Activated T-cell treated with anti-CD3 and anti-CD28 coated beads, Interleukin-2, amount 50 U/mL, for 24 hours (primary cell): ENCODE measurements at regions not wholly inside any gene's neighbourhood (a gene's known extent, or its start where the extent isn't known, plus 50 kb on each side); places are given as distances from the start of the nearest gene placed in this dataset.
"Not testable (repeated sequence)": the region's sequence is repeated elsewhere in the genome, so short reads cannot be mapped to it uniquely, and the experiment has no call there.

Source experiments
- DNase-seq: peaks from one replicate; pipeline ENCODE4 v3.0.0-alpha.2; 2020
- H3K27ac Mint-ChIP-seq: 2 replicates; pipeline ENCODE4 v1.8.0; 2020; ENCODE audit warnings: mild to moderate bottlenecking, mixed read lengths
- H3K27me3 Mint-ChIP-seq: 2 replicates; pipeline ENCODE4 v1.8.0; 2020; ENCODE audit warnings: mixed read lengths
- H3K36me3 Mint-ChIP-seq: 2 replicates; pipeline ENCODE4 v1.8.0; 2020; ENCODE audit warnings: low read depth, mixed read lengths
- H3K4me1 Mint-ChIP-seq: 2 replicates; pipeline ENCODE4 v1.8.0; 2020; ENCODE audit warnings: low read depth, mixed read lengths
- H3K4me3 Mint-ChIP-seq: 2 replicates; pipeline ENCODE4 v1.8.0; 2020; ENCODE audit warnings: mild to moderate bottlenecking, moderate library complexity, mixed read lengths
- H3K9me3 Mint-ChIP-seq: 2 replicates; pipeline ENCODE4 v1.8.0; 2020; ENCODE audit warnings: mixed read lengths

GRCh38 chr11:44468345-44468988 lies 97.0 kb upstream of the CD82 start:
- no peak for DNase-seq
- H3K27me3 Mint-ChIP-seq: peaks cover 24% of the 10 kb centered on the region
- H3K4me1 Mint-ChIP-seq: no peaks in the 10 kb centered on the region
- H3K9me3 Mint-ChIP-seq: peaks cover 7% of the 10 kb centered on the region
- no peak overlapping the region for H3K27ac Mint-ChIP-seq
- no peaks in the 10 kb centered on the region for H3K36me3 Mint-ChIP-seq
- H3K4me3 Mint-ChIP-seq: no peak overlapping the region

GRCh38 chr11:44469412-44469811 lies 96.1 kb upstream of the CD82 start:
- no peak overlapping the region for H3K4me3 Mint-ChIP-seq
- DNase-seq: no peak
- H3K36me3 Mint-ChIP-seq: no peaks in the 10 kb centered on the region
- H3K27me3 Mint-ChIP-seq: peaks cover 24% of the 10 kb centered on the region
- H3K27ac Mint-ChIP-seq: no peak overlapping the region
- no peaks in the 10 kb centered on the region for H3K4me1 Mint-ChIP-seq
- H3K9me3 Mint-ChIP-seq: peaks cover 7% of the 10 kb centered on the region

GRCh38 chr11:44470854-44471253 lies 94.6 kb upstream of the CD82 start:
- Mint-ChIP-seq H3K36me3 (no peaks in the 10 kb centered on the region), H3K9me3 (no peaks in the 10 kb centered on the region), H3K27me3 (peaks cover 37% of the 10 kb centered on the region), H3K4me1 (no peaks in the 10 kb centered on the region), H3K27ac (no peak overlapping the region), H3K4me3 (no peak overlapping the region)
- no peak for DNase-seq

GRCh38 chr11:44471603-44472002 lies 93.9 kb upstream of the CD82 start:
- H3K27me3 Mint-ChIP-seq: peaks cover 42% of the 10 kb centered on the region

GRCh38 chr11:44472916-44473315 lies 92.5 kb upstream of the CD82 start:
- Mint-ChIP-seq H3K36me3 (no peaks in the 10 kb centered on the region), H3K4me1 (no peaks in the 10 kb centered on the region), H3K4me3 (no peak overlapping the region), H3K9me3 (no peaks in the 10 kb centered on the region), H3K27me3 (peaks cover 41% of the 10 kb centered on the region), H3K27ac (no peak overlapping the region)
- DNase-seq: no peak

More at GRCh38 chr11:44471603-44472002, 93.9 kb upstream of the CD82 start:
- Mint-ChIP-seq H3K27ac (no peak overlapping the region), H3K4me1 (no peaks in the 10 kb centered on the region), H3K4me3 (no peak overlapping the region), H3K36me3 (no peaks in the 10 kb centered on the region), H3K9me3 (no peaks in the 10 kb centered on the region)
- DNase-seq: no peak

GRCh38 chr11:44474702-44475101 lies 90.8 kb upstream of the CD82 start:
- no peak for DNase-seq
- Mint-ChIP-seq H3K4me3 (no peak overlapping the region), H3K36me3 (no peaks in the 10 kb centered on the region), H3K4me1 (no peaks in the 10 kb centered on the region), H3K27ac (no peak overlapping the region), H3K27me3 (peaks cover 36% of the 10 kb centered on the region), H3K9me3 (no peaks in the 10 kb centered on the region)

- H3K4me3 Mint-ChIP-seq: no peak overlapping the region
- no peak overlapping the region for H3K27ac Mint-ChIP-seq
- H3K4me1 Mint-ChIP-seq: no peaks in the 10 kb centered on the region
- DNase-seq: no peak
- H3K36me3 Mint-ChIP-seq: no peaks in the 10 kb centered on the region
- no peaks in the 10 kb centered on the region for H3K9me3 Mint-ChIP-seq
- H3K27me3 Mint-ChIP-seq: peaks cover 31% of the 10 kb centered on the region
Measured at GRCh38 chr11:44475114-44475686, 90.3 kb upstream of the CD82 start.

- not testable (repeated sequence) for H3K4me3 Mint-ChIP-seq, DNase-seq, H3K27ac Mint-ChIP-seq, H3K36me3 Mint-ChIP-seq, H3K9me3 Mint-ChIP-seq, H3K27me3 Mint-ChIP-seq, H3K4me1 Mint-ChIP-seq
Measured at GRCh38 chr11:44482338-44482737, 83.1 kb upstream of the CD82 start.

- Mint-ChIP-seq H3K4me1 (no peaks in the 10 kb centered on the region), H3K4me3 (no peak overlapping the region), H3K27ac (no peak overlapping the region), H3K27me3 (no peaks in the 10 kb centered on the region), H3K36me3 (no peaks in the 10 kb centered on the region), H3K9me3 (peaks cover 8% of the 10 kb centered on the region)
- DNase-seq: no peak
Measured at GRCh38 chr11:44483919-44484610, 81.4 kb upstream of the CD82 start.

GRCh38 chr11:44488165-44488965 lies 77.1 kb upstream of the CD82 start:
- H3K9me3 Mint-ChIP-seq: peaks cover 8% of the 10 kb centered on the region
- no peak overlapping the region for H3K4me3 Mint-ChIP-seq
- H3K4me1 Mint-ChIP-seq: no peaks in the 10 kb centered on the region
- no peak overlapping the region for H3K27ac Mint-ChIP-seq
- DNase-seq: no peak
- H3K27me3 Mint-ChIP-seq: no peaks in the 10 kb centered on the region
- H3K36me3 Mint-ChIP-seq: no peaks in the 10 kb centered on the region

GRCh38 chr11:44493383-44493782 lies 72.1 kb upstream of the CD82 start:
- Mint-ChIP-seq H3K4me1 (no peaks in the 10 kb centered on the region), H3K27me3 (peaks cover 7% of the 10 kb centered on the region), H3K27ac (no peak overlapping the region), H3K4me3 (no peak overlapping the region), H3K36me3 (no peaks in the 10 kb centered on the region), H3K9me3 (no peaks in the 10 kb centered on the region)
- no peak for DNase-seq

GRCh38 chr11:44493930-44494329 lies 71.5 kb upstream of the CD82 start:
- Mint-ChIP-seq H3K4me3 (no peak overlapping the region), H3K4me1 (no peaks in the 10 kb centered on the region), H3K9me3 (no peaks in the 10 kb centered on the region), H3K27me3 (peaks cover 7% of the 10 kb centered on the region), H3K36me3 (no peaks in the 10 kb centered on the region), H3K27ac (no peak overlapping the region)
- no peak for DNase-seq

GRCh38 chr11:44494785-44495184 lies 70.7 kb upstream of the CD82 start:
- H3K9me3 Mint-ChIP-seq: no peaks in the 10 kb centered on the region
- peaks cover 7% of the 10 kb centered on the region for H3K27me3 Mint-ChIP-seq
- no peak overlapping the region for H3K27ac Mint-ChIP-seq
- no peaks in the 10 kb centered on the region for H3K4me1 Mint-ChIP-seq
- DNase-seq: no peak
- H3K4me3 Mint-ChIP-seq: no peak overlapping the region
- H3K36me3 Mint-ChIP-seq: no peaks in the 10 kb centered on the region

- no peaks in the 10 kb centered on the region for H3K36me3 Mint-ChIP-seq
- H3K9me3 Mint-ChIP-seq: no peaks in the 10 kb centered on the region
- peaks cover 7% of the 10 kb centered on the region for H3K27me3 Mint-ChIP-seq
- H3K27ac Mint-ChIP-seq: no peak overlapping the region
- no peaks in the 10 kb centered on the region for H3K4me1 Mint-ChIP-seq
- H3K4me3 Mint-ChIP-seq: no peak overlapping the region
- DNase-seq: no peak
Measured at GRCh38 chr11:44496391-44496790, 69.1 kb upstream of the CD82 start.
